ENCODE measurements at regions not wholly inside any gene's neighbourhood (a gene's known extent, or its start where the extent isn't known, plus 50 kb on each side); places are given as distances from the start of the nearest gene placed in this dataset.
"Not testable (repeated sequence)": the region's sequence is repeated elsewhere in the genome, so short reads cannot be mapped to it uniquely, and the experiment has no call there.

DNA sequence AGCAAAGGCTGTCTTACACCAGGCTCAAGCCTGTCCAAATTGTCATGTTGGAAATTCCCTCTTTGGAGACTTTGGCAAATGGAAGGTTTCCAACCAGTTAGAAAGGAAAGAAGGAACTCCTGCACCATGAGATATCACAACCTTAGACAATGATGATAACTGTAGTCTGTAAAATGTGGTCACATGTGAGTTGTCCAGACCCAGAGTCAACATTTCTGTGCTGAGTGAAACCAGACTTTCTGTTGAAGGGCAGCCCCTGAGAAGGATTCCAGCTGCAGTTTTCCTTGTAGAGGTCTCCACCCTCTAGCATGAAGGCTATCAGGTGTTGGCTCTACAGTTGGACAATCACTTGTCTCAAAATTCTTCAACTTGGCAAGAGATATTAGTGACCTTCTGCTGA lies 82.4 kb downstream of the SOX3 start:
- Mint-ChIP-seq H3K4me1 (no peaks in the 10 kb centered on the region), H3K9me3 (peaks cover 0 to 8% (median 0%) of the 10 kb centered on the region in 7 donors), H3K36me3 (no peaks in the 10 kb centered on the region), H3K4me3 (no peak overlapping the region), H3K27me3 (no peaks in the 10 kb centered on the region), H3K27ac (no peak overlapping the region)
- H3K4me1 ChIP-seq (ENCODE audit: control insufficient read depth, insufficient read depth, low read length, poor library complexity, severe bottlenecking): no peaks in the 10 kb centered on the region
- H3K27ac ChIP-seq (ENCODE audit: insufficient read depth, low read length, poor library complexity, severe bottlenecking): no peak overlapping the region
- DNase-seq: no peak
- no peaks in the 10 kb centered on the region for H3K27me3 ChIP-seq (ENCODE audit: control insufficient read depth, insufficient read depth, low read length)
- ATAC-seq (ENCODE audit: low read depth in 2 of 2): no peak
- H3K36me3 ChIP-seq (ENCODE audit: control insufficient read depth, insufficient read depth, low read length): no peaks in the 10 kb centered on the region
- H3K9me3 ChIP-seq (ENCODE audit: control insufficient read depth in 2 of 2, low read length in 2 of 2): no peaks in the 10 kb centered on the region
- no peak overlapping the region for H3K4me3 ChIP-seq (ENCODE audit: low read depth, low read length)

DNA sequence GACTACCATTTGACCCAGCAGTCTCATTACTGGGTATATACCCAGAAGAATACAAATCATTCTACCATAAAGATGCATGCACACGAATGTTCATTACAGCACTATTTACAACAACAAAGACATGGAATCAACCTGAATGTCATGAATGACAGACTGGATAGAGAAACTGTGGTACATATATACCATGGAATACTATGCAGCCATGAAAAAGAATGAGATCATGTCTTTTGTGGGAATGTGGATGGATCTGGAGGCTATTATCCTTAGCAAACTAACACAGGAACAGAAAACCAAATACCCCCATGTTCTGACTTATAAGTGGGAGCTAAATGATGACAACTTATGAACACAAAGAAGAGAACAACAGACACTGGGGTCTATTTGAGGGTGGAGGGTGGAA lies 102.7 kb downstream of the SOX3 start:
- not testable (repeated sequence) for H3K4me3 Mint-ChIP-seq; H3K27ac Mint-ChIP-seq; H3K4me3 ChIP-seq (ENCODE audit: low read depth, low read length); H3K4me1 Mint-ChIP-seq; H3K27ac ChIP-seq (ENCODE audit: insufficient read depth, low read length, poor library complexity, severe bottlenecking); H3K9me3 ChIP-seq (ENCODE audit: control insufficient read depth in 2 of 2, low read length in 2 of 2); H3K36me3 Mint-ChIP-seq; ATAC-seq (ENCODE audit: low read depth in 2 of 2); H3K27me3 Mint-ChIP-seq; H3K27me3 ChIP-seq (ENCODE audit: control insufficient read depth, insufficient read depth, low read length); H3K4me1 ChIP-seq (ENCODE audit: control insufficient read depth, insufficient read depth, low read length, poor library complexity, severe bottlenecking); DNase-seq; H3K36me3 ChIP-seq (ENCODE audit: control insufficient read depth, insufficient read depth, low read length); H3K9me3 Mint-ChIP-seq

DNA sequence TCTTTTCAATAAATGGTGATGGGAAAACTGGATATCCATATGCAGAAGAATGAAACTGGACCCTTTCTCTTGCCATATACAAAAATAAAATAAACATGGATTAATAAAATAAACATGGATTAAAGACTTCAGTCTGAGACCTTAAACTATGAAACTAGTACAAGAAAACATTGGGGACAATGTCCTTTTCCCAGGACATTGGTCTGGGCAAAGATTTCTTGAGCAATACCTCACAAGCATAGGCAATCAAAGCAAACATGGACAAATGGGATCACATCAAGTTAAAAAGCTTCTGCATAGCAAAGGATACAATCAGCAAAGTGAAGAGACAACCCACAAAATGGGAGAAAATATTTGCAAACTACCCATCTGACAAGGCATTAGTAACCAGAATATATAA lies 108.5 kb downstream of the SOX3 start:
- not testable (repeated sequence) for H3K4me1 ChIP-seq (ENCODE audit: control insufficient read depth, insufficient read depth, low read length, poor library complexity, severe bottlenecking); H3K27me3 Mint-ChIP-seq; H3K27me3 ChIP-seq (ENCODE audit: control insufficient read depth, insufficient read depth, low read length); DNase-seq; H3K4me3 ChIP-seq (ENCODE audit: low read depth, low read length); H3K27ac Mint-ChIP-seq; H3K4me1 Mint-ChIP-seq; H3K36me3 ChIP-seq (ENCODE audit: control insufficient read depth, insufficient read depth, low read length); H3K4me3 Mint-ChIP-seq; H3K27ac ChIP-seq (ENCODE audit: insufficient read depth, low read length, poor library complexity, severe bottlenecking); ATAC-seq (ENCODE audit: low read depth in 2 of 2); H3K36me3 Mint-ChIP-seq; H3K9me3 ChIP-seq (ENCODE audit: control insufficient read depth in 2 of 2, low read length in 2 of 2)
- H3K9me3 Mint-ChIP-seq: peaks cover 0 to 16% (median 2%) of the 10 kb centered on the region in 7 donors

DNA sequence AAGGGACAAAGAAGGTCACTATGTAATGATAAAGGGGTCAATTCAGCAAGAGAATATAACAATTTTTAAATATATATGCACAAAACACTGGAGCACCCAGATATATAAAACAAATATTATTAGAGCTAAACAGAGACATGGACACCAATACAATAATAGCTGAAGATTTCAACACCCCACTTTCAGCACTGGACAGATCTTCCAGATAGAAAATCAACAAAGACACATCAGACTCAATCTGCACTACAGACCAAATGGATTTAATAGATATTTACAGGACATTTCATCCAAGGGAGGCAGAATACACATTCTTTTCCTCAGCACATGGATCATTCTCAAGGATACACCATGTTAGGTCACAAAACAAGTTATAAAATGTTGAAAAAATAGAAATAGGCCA lies 111.4 kb downstream of the SOX3 start:
- no peaks in the 10 kb centered on the region for H3K4me1 ChIP-seq (ENCODE audit: control insufficient read depth, insufficient read depth, low read length, poor library complexity, severe bottlenecking)
- Mint-ChIP-seq H3K4me3 (no peak overlapping the region), H3K4me1 (no peaks in the 10 kb centered on the region), H3K9me3 (peaks cover 0 to 11% (median 1%) of the 10 kb centered on the region in 7 donors), H3K27me3 (no peaks in the 10 kb centered on the region), H3K27ac (no peak overlapping the region), H3K36me3 (no peaks in the 10 kb centered on the region)
- no peaks in the 10 kb centered on the region for H3K36me3 ChIP-seq (ENCODE audit: control insufficient read depth, insufficient read depth, low read length)
- DNase-seq (no peak), ATAC-seq (ENCODE audit: low read depth in 2 of 2) (no peak)
- H3K4me3 ChIP-seq (ENCODE audit: low read depth, low read length): no peak overlapping the region
- no peaks in the 10 kb centered on the region for H3K9me3 ChIP-seq (ENCODE audit: control insufficient read depth in 2 of 2, low read length in 2 of 2)
- H3K27me3 ChIP-seq (ENCODE audit: control insufficient read depth, insufficient read depth, low read length): no peaks in the 10 kb centered on the region
- H3K27ac ChIP-seq (ENCODE audit: insufficient read depth, low read length, poor library complexity, severe bottlenecking): no peak overlapping the region

DNA sequence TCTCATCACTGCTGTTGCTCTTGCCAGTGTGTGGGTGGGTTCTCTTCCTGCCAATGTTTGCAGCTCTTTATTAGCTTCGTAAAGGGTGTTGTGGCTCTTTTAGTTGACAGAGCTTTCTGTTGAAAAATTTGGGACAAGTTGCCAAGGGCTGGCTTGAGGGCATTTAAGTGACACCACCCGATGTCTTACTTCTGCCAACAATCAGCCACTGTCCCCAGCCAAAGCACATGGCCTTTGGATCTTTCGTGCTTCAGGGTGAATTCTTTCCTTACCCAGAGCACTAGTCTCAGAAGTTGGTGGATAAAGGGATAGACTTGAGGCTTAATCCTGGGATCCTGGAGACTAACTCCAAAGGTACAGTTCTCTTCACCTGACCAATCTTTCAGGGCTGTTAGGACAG lies 113.6 kb downstream of the SOX3 start:
- ATAC-seq (ENCODE audit: low read depth in 2 of 2): no peak
- Histone ChIP-seq H3K27me3 (ENCODE audit: control insufficient read depth, insufficient read depth, low read length) (no peaks in the 10 kb centered on the region), H3K4me1 (ENCODE audit: control insufficient read depth, insufficient read depth, low read length, poor library complexity, severe bottlenecking) (no peaks in the 10 kb centered on the region), H3K4me3 (ENCODE audit: low read depth, low read length) (no peak overlapping the region), H3K9me3 (ENCODE audit: control insufficient read depth in 2 of 2, low read length in 2 of 2) (no peaks in the 10 kb centered on the region), H3K36me3 (ENCODE audit: control insufficient read depth, insufficient read depth, low read length) (no peaks in the 10 kb centered on the region), H3K27ac (ENCODE audit: insufficient read depth, low read length, poor library complexity, severe bottlenecking) (no peak overlapping the region)
- Mint-ChIP-seq H3K4me1 (no peaks in the 10 kb centered on the region), H3K27me3 (no peaks in the 10 kb centered on the region), H3K4me3 (no peak overlapping the region), H3K9me3 (peaks cover 0 to 5% (median 1%) of the 10 kb centered on the region in 7 donors), H3K27ac (no peak overlapping the region), H3K36me3 (no peaks in the 10 kb centered on the region)
- DNase-seq: no peak

DNA sequence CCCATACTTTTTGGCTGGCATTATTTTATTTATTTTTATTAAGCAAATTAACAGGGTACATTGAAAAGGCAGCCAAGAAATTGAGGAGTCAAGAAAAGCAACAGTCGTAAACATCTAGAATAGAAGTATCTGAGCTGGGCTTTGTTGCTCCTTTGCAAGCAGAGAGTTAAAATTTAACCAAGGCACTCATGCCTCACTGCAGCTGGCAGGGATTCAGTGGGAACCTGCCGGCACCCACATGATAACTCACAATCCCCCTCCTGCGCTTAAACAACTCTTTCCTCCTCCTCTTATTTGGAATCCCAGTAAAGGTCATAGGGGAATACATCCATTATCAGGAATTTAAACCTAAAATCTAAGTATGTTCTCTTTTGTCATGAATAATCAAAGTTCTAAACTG lies 115.5 kb downstream of the SOX3 start:
- Histone ChIP-seq H3K4me1 (ENCODE audit: control insufficient read depth, insufficient read depth, low read length, poor library complexity, severe bottlenecking) (no peaks in the 10 kb centered on the region), H3K9me3 (ENCODE audit: control insufficient read depth in 2 of 2, low read length in 2 of 2) (no peaks in the 10 kb centered on the region), H3K4me3 (ENCODE audit: low read depth, low read length) (no peak overlapping the region), H3K27me3 (ENCODE audit: control insufficient read depth, insufficient read depth, low read length) (no peaks in the 10 kb centered on the region), H3K27ac (ENCODE audit: insufficient read depth, low read length, poor library complexity, severe bottlenecking) (no peak overlapping the region), H3K36me3 (ENCODE audit: control insufficient read depth, insufficient read depth, low read length) (no peaks in the 10 kb centered on the region)
- no peak for DNase-seq
- Mint-ChIP-seq H3K4me3 (no peak overlapping the region), H3K27me3 (no peaks in the 10 kb centered on the region), H3K27ac (no peak overlapping the region), H3K9me3 (peaks cover 0 to 7% (median 2%) of the 10 kb centered on the region in 7 donors), H3K4me1 (no peaks in the 10 kb centered on the region), H3K36me3 (no peaks in the 10 kb centered on the region)
- no peak for ATAC-seq (ENCODE audit: low read depth in 2 of 2)

DNA sequence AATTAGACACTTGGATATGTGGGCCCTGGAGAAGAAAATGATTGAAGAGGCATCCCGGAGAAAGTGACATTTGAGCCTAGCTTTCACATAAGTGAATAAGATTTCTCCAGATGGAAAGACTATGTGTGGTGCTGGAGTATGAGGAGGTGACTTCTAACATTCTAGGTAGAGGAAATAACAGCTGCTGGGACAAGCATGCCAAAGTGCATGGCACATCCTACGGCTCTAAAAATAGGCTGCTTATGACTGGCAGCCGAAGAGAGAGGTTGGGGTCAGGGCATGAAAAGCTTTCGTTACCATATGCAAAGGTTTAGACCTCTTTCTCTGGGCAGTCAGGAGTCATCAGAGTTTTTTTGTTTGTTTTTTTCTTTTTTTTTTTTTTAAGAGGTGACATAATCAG lies 142.0 kb downstream of the SOX3 start:
- H3K36me3 Mint-ChIP-seq: no peaks in the 10 kb centered on the region
- Histone ChIP-seq H3K9me3 (ENCODE audit: control insufficient read depth in 2 of 2, low read length in 2 of 2) (no peaks in the 10 kb centered on the region), H3K4me3 (ENCODE audit: low read depth, low read length) (no peak overlapping the region), H3K36me3 (ENCODE audit: control insufficient read depth, insufficient read depth, low read length) (no peaks in the 10 kb centered on the region), H3K27ac (ENCODE audit: insufficient read depth, low read length, poor library complexity, severe bottlenecking) (no peak overlapping the region), H3K27me3 (ENCODE audit: control insufficient read depth, insufficient read depth, low read length) (no peaks in the 10 kb centered on the region), H3K4me1 (ENCODE audit: control insufficient read depth, insufficient read depth, low read length, poor library complexity, severe bottlenecking) (no peaks in the 10 kb centered on the region)
- H3K4me3 Mint-ChIP-seq: no peak overlapping the region
- no peak for ATAC-seq (ENCODE audit: low read depth in 2 of 2)
- DNase-seq: no peak
- no peaks in the 10 kb centered on the region for H3K4me1 Mint-ChIP-seq
- H3K9me3 Mint-ChIP-seq: no peaks in the 10 kb centered on the region
- H3K27me3 Mint-ChIP-seq: no peaks in the 10 kb centered on the region
- no peak overlapping the region for H3K27ac Mint-ChIP-seq

DNA sequence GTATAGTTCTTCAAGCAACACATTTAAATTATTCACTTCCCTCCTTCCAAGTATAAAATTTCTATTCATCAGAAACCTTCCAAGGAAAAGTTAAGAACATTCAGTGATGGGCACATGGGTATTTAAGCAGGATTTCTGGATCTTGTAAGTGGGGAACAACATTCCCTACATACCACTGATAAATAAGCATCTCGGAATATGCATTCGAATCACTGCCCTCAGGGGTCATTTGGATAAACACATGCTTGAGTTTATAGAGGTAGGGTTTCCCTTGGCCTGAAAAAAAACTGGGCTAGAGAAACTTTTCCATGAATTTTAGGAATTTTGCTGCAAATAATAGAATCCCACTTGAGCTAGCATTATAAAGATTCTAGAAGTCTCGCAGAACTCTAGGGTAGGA lies 143.9 kb downstream of the SOX3 start:
- Histone ChIP-seq H3K27me3 (ENCODE audit: control insufficient read depth, insufficient read depth, low read length) (no peaks in the 10 kb centered on the region), H3K36me3 (ENCODE audit: control insufficient read depth, insufficient read depth, low read length) (no peaks in the 10 kb centered on the region), H3K4me3 (ENCODE audit: low read depth, low read length) (no peak overlapping the region), H3K27ac (ENCODE audit: insufficient read depth, low read length, poor library complexity, severe bottlenecking) (no peak overlapping the region), H3K4me1 (ENCODE audit: control insufficient read depth, insufficient read depth, low read length, poor library complexity, severe bottlenecking) (no peaks in the 10 kb centered on the region), H3K9me3 (ENCODE audit: control insufficient read depth in 2 of 2, low read length in 2 of 2) (no peaks in the 10 kb centered on the region)
- DNase-seq: no peak
- H3K27me3 Mint-ChIP-seq: no peaks in the 10 kb centered on the region
- ATAC-seq (ENCODE audit: low read depth in 2 of 2): no peak
- H3K36me3 Mint-ChIP-seq: no peaks in the 10 kb centered on the region
- peaks cover 0 to 2% (median 0%) of the 10 kb centered on the region in 7 donors for H3K9me3 Mint-ChIP-seq
- H3K4me3 Mint-ChIP-seq: no peak overlapping the region
- H3K27ac Mint-ChIP-seq: no peak overlapping the region
- H3K4me1 Mint-ChIP-seq: no peaks in the 10 kb centered on the region
